Uterus (tissue), 2 donors: ENCODE measurements at regions not wholly inside any gene's neighbourhood (a gene's known extent, or its start where the extent isn't known, plus 50 kb on each side); places are given as distances from the start of the nearest gene placed in this dataset.

Experiments used
- POLR2A ChIP-seq, 2 donors: fragments of 450-650 bp; IDR thresholded peaks; one replicate each; pipeline ENCODE4 v1.6.1; 2016; ENCODE audit warnings: antibody characterized with exemption in 2 of 2, mild to moderate bottlenecking in 1 of 2, moderate library complexity in 1 of 2
- TF ChIP-seq, protein P1 (sequence below), 4 experiments: fragments of 200-600 bp in 2 of 4; fragments of 450-650 bp in 2 of 4; sonication (generic) in 2 of 4; IDR thresholded peaks; one replicate each; pipeline ENCODE4 v1.5.1; 2016 to 2019; ENCODE audit warnings: antibody characterized with exemption in 4 of 4, mild to moderate bottlenecking in 2 of 4, moderate library complexity in 1 of 4

DNA sequence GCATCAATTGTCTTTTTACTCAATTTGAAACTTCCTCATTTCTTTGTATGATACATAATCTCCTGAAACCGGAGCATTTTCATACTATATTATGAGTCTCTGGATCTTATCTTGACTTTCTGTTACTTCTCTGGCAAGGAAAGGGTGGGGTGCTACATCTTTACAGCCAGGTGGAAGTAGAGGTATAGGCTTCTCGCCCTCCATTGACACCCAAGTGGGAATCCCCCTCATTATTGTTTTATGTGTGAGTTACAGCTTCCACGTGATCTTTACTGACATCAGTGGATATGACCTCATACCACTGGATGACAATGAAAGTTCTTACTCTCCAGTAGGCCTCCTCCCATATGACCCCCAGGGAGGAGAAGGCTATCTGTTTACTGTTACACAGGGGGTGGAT lies 262.1 kb upstream of the DACH1 start:
- TF ChIP-seq POLR2A (IDR thresholded peaks at IDR 0.05), result no peak
- TF ChIP-seq, protein P1, sequence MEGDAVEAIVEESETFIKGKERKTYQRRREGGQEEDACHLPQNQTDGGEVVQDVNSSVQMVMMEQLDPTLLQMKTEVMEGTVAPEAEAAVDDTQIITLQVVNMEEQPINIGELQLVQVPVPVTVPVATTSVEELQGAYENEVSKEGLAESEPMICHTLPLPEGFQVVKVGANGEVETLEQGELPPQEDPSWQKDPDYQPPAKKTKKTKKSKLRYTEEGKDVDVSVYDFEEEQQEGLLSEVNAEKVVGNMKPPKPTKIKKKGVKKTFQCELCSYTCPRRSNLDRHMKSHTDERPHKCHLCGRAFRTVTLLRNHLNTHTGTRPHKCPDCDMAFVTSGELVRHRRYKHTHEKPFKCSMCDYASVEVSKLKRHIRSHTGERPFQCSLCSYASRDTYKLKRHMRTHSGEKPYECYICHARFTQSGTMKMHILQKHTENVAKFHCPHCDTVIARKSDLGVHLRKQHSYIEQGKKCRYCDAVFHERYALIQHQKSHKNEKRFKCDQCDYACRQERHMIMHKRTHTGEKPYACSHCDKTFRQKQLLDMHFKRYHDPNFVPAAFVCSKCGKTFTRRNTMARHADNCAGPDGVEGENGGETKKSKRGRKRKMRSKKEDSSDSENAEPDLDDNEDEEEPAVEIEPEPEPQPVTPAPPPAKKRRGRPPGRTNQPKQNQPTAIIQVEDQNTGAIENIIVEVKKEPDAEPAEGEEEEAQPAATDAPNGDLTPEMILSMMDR (IDR thresholded peaks at IDR 0.05), result no peak
